ENCODE measurements at regions not wholly inside any gene's neighbourhood (a gene's known extent, or its start where the extent isn't known, plus 50 kb on each side); places are given as distances from the start of the nearest gene placed in this dataset.

- no peaks in the 10 kb centered on the region for H4K20me1 ChIP-seq (ENCODE audit: insufficient read depth, low read length)
- H3K27me3 ChIP-seq (ENCODE audit: control insufficient read depth in 2 of 2, insufficient read depth in 2 of 2, low read length in 2 of 2) = no peaks in the 10 kb centered on the region
- Mint-ChIP-seq H3K27me3 (ENCODE audit: low read depth in 3 of 3) (peaks cover 0 to 2% (median 1%) of the 10 kb centered on the region in 3 donors), H3K36me3 (no peaks in the 10 kb centered on the region), H3K4me1 (peaks cover 9% of the 10 kb centered on the region), H3K4me3 (peak overlapping the region in 1 of 2 donors; percentile 53), H3K27ac (no peak overlapping the region), H3K9me3 (peaks cover 3 to 11% (median 5%) of the 10 kb centered on the region in 7 donors)
- H3K4me1 ChIP-seq (ENCODE audit: control insufficient read depth in 1 of 2, insufficient read depth in 2 of 2, low read length in 2 of 2) = peaks cover 10 to 11% of the 10 kb centered on the region in 2 donors
- TF ChIP-seq, protein P1, sequence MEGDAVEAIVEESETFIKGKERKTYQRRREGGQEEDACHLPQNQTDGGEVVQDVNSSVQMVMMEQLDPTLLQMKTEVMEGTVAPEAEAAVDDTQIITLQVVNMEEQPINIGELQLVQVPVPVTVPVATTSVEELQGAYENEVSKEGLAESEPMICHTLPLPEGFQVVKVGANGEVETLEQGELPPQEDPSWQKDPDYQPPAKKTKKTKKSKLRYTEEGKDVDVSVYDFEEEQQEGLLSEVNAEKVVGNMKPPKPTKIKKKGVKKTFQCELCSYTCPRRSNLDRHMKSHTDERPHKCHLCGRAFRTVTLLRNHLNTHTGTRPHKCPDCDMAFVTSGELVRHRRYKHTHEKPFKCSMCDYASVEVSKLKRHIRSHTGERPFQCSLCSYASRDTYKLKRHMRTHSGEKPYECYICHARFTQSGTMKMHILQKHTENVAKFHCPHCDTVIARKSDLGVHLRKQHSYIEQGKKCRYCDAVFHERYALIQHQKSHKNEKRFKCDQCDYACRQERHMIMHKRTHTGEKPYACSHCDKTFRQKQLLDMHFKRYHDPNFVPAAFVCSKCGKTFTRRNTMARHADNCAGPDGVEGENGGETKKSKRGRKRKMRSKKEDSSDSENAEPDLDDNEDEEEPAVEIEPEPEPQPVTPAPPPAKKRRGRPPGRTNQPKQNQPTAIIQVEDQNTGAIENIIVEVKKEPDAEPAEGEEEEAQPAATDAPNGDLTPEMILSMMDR (IDR thresholded peaks at IDR 0.05) = no peak
- 97% methylated on average over 21 of the region's 23 CpGs for WGBS (ENCODE audit: insufficient coverage)
- H3K4me2 ChIP-seq (replicated peaks; ENCODE audit: extremely low read depth, low read length, poor library complexity, severe bottlenecking) = no peak overlapping the region
- H3K9ac ChIP-seq (ENCODE audit: insufficient read depth, low read length, poor library complexity, severe bottlenecking) = no peak overlapping the region
- H3K27ac ChIP-seq (ENCODE audit: low read depth in 1 of 2, low read length in 2 of 2) = no peak overlapping the region
- intact Hi-C loops (cut with micrococcal nuclease) = no loop called here
- no peaks in the 10 kb centered on the region for H3K79me2 ChIP-seq (ENCODE audit: insufficient read depth, low read length)
- no peaks in the 10 kb centered on the region for H3K36me3 ChIP-seq (replicated peaks in 1 of 2; ENCODE audit: control insufficient read depth in 1 of 2, insufficient read depth in 2 of 2, low read length in 2 of 2)
- no peak for DNase-seq
- H2AFZ ChIP-seq (ENCODE audit: insufficient read depth, low read depth, low read length, poor library complexity, severe bottlenecking) = no peak overlapping the region
- H3K9me3 ChIP-seq (replicated peaks in 1 of 2; ENCODE audit: control insufficient read depth in 1 of 2, insufficient read depth in 1 of 2, low read length in 2 of 2) = peaks cover 13 to 16% of the 10 kb centered on the region in 2 donors
- H3K4me3 ChIP-seq (replicated peaks in 1 of 3; ENCODE audit: low read depth in 2 of 3, low read length in 3 of 3) = no peak overlapping the region
These were observed 91.3 kb downstream of the PSMB1 start for GRCh38 chr6:170461556-170462365.

DNA sequence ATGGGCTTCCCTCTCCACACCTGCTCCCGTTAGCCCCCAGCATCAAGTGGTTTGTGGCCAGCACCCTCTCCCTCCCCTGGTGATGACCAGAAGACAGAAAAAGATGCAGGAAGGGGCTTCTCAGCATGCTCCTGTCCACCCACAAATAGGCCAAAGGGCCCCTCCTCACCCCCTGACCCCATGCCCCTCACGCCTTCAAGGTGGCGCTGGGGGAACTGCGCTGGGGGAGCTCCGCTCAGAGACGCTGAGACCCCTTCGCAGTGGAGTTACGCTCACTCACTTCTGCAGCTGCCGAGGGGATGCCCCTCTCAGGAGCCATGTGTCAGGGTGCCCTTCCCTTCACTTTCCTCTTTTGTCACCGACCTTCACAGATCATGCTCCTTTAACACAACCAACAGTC lies 92.0 kb downstream of the PSMB1 start:
- TF ChIP-seq, protein P1 (IDR thresholded peaks at IDR 0.05) = no peak

More for the DNA sequence above, 92.0 kb downstream of the PSMB1 start:
- Mint-ChIP-seq H3K4me1 (peaks cover 9% of the 10 kb centered on the region), H3K27me3 (ENCODE audit: low read depth in 3 of 3) (peaks cover 0 to 2% (median 1%) of the 10 kb centered on the region in 3 donors), H3K4me3 (no peak overlapping the region), H3K9me3 (peaks cover 3 to 11% (median 5%) of the 10 kb centered on the region in 7 donors), H3K27ac (no peak overlapping the region), H3K36me3 (no peaks in the 10 kb centered on the region)
- no peak overlapping the region for H3K9ac ChIP-seq (ENCODE audit: insufficient read depth, low read length, poor library complexity, severe bottlenecking)
- H3K4me3 ChIP-seq (replicated peaks in 1 of 3; ENCODE audit: low read depth in 2 of 3, low read length in 3 of 3) = no peak overlapping the region
- peaks cover 10 to 11% of the 10 kb centered on the region in 2 donors for H3K4me1 ChIP-seq (ENCODE audit: control insufficient read depth in 1 of 2, insufficient read depth in 2 of 2, low read length in 2 of 2)
- H3K36me3 ChIP-seq (replicated peaks in 1 of 2; ENCODE audit: control insufficient read depth in 1 of 2, insufficient read depth in 2 of 2, low read length in 2 of 2) = no peaks in the 10 kb centered on the region
- no peak overlapping the region for H3K27ac ChIP-seq (ENCODE audit: low read depth in 1 of 2, low read length in 2 of 2)
- H2AFZ ChIP-seq (ENCODE audit: insufficient read depth, low read depth, low read length, poor library complexity, severe bottlenecking) = no peak overlapping the region
- H3K27me3 ChIP-seq (ENCODE audit: control insufficient read depth in 2 of 2, insufficient read depth in 2 of 2, low read length in 2 of 2) = no peaks in the 10 kb centered on the region
- peaks cover 13 to 16% of the 10 kb centered on the region in 2 donors for H3K9me3 ChIP-seq (replicated peaks in 1 of 2; ENCODE audit: control insufficient read depth in 1 of 2, insufficient read depth in 1 of 2, low read length in 2 of 2)
- no peak for DNase-seq
- no peak overlapping the region for H3K4me2 ChIP-seq (replicated peaks; ENCODE audit: extremely low read depth, low read length, poor library complexity, severe bottlenecking)
- no peaks in the 10 kb centered on the region for H4K20me1 ChIP-seq (ENCODE audit: insufficient read depth, low read length)
- WGBS (ENCODE audit: insufficient coverage) = 89% methylated on average over 10 of the region's 10 CpGs
- H3K79me2 ChIP-seq (ENCODE audit: insufficient read depth, low read length) = no peaks in the 10 kb centered on the region
- intact Hi-C loops (cut with micrococcal nuclease) = no loop called here

Measured in CD14-positive monocyte (primary cell).